Neutrophil (primary cell): ENCODE measurements at regions not wholly inside any gene's neighbourhood (a gene's known extent, or its start where the extent isn't known, plus 50 kb on each side); places are given as distances from the start of the nearest gene placed in this dataset.
A peak's percentile ranks its signal among the peaks of the same experiment; 100 is the strongest.

Experiments
- H3K27ac ChIP-seq: fragments of 200-600 bp; sonication (generic); 2 replicates; pipeline ENCODE4 v1.5.1; 2016; ENCODE audit warnings: mild to moderate bottlenecking, moderate library complexity
- H3K27me3 ChIP-seq: fragments of 200-600 bp; sonication (generic); 2 replicates; pipeline ENCODE4 v1.6.0; 2016; ENCODE audit warnings: mild to moderate bottlenecking
- H3K36me3 ChIP-seq: fragments of 200-600 bp; sonication (generic); 2 replicates; pipeline ENCODE4 v1.5.1; 2017
- H3K4me1 ChIP-seq, 2 experiments: fragments of 200-600 bp in 1 of 2; sonication (generic) in 1 of 2; 1 replicate in 1 of 2; 2 replicates in 1 of 2; pipeline versions ENCODE4 v1.5.1 to v1.6.1; 2013 to 2016; ENCODE audit warnings: low read depth in 1 of 2, low read length in 1 of 2, mild to moderate bottlenecking in 1 of 2, moderate library complexity in 1 of 2; ENCODE audit not compliant: control insufficient read depth in 1 of 2, insufficient read depth in 1 of 2
- H3K4me3 ChIP-seq, 2 experiments: fragments of 200-600 bp in 1 of 2; sonication (generic) in 1 of 2; 1 replicate in 1 of 2; 2 replicates in 1 of 2; pipeline ENCODE4 v1.5.1; 2013 to 2016; ENCODE audit warnings: low read depth in 1 of 2, low read length in 1 of 2, mild to moderate bottlenecking in 1 of 2, moderate library complexity in 1 of 2
- H3K9me3 ChIP-seq: fragments of 200-600 bp; sonication (generic); 2 replicates; pipeline ENCODE4 v1.5.1; 2016
- TF ChIP-seq, protein P1 (sequence below): fragments of 200-600 bp; sonication (generic); IDR thresholded peaks from 2 replicates; pipeline ENCODE4 v1.5.1; 2016; ENCODE audit warnings: antibody characterized with exemption

GRCh38 chr3:194985031-194985578 is 285.9 kb downstream of the XXYLT1 start:
- Histone ChIP-seq H3K27ac (peak overlapping the region; percentile 81), H3K27me3 (no peaks in the 10 kb centered on the region), H3K4me3 (peak overlapping the region in 1 of 2 experiments; percentile 49), H3K9me3 (no peaks in the 10 kb centered on the region), H3K4me1 (peaks cover 37 to 60% of the 10 kb centered on the region in 2 experiments), H3K36me3 (no peaks in the 10 kb centered on the region)
- TF ChIP-seq, protein P1, sequence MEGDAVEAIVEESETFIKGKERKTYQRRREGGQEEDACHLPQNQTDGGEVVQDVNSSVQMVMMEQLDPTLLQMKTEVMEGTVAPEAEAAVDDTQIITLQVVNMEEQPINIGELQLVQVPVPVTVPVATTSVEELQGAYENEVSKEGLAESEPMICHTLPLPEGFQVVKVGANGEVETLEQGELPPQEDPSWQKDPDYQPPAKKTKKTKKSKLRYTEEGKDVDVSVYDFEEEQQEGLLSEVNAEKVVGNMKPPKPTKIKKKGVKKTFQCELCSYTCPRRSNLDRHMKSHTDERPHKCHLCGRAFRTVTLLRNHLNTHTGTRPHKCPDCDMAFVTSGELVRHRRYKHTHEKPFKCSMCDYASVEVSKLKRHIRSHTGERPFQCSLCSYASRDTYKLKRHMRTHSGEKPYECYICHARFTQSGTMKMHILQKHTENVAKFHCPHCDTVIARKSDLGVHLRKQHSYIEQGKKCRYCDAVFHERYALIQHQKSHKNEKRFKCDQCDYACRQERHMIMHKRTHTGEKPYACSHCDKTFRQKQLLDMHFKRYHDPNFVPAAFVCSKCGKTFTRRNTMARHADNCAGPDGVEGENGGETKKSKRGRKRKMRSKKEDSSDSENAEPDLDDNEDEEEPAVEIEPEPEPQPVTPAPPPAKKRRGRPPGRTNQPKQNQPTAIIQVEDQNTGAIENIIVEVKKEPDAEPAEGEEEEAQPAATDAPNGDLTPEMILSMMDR = no peak

DNA sequence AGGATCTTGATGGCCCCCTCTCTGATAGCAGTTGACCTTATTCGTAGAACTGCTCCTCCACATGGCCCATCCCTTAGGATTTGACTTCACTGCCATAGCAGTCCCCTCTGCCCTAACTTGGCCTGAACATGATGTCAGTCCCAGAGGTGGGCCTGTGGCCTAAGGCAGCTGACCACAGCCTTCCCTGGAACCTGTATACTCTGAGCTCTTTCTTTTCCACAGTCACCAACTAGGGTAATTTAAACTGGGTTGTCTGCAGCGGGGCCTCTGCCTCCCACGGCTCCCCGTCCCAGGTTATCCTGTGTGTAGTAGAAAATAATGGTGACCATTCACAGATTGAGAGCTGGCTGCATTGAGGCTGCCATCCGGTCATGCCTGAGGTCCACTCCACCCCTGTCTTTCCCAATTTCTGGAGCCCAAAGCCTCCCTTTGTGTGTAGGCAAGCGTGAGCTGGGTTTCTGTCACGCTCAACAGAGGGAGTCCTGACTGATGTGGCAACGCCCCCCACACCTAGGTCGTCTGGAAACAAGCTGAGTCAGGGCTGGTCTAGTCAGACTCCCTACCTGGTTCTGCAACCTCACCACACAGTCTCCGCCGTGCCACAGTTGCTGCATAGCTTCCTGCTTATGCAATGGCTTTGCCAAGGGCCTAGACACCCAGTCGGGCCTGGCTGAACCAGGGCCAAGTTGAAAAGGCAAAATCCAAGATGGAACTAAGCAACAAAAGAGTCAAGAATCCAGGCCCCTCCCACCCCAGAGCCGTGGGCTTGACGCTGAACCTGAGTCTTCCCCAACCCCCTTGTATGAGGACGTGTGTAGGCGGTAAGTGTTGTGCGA is 284.5 kb downstream of the XXYLT1 start:
- TF ChIP-seq, protein P1 = no peak
- H3K9me3 ChIP-seq = no peaks in the 10 kb centered on the region
- H3K27ac ChIP-seq = peak overlapping the region; percentile 81
- H3K4me1 ChIP-seq = peaks cover 37 to 60% of the 10 kb centered on the region in 2 experiments
- no peaks in the 10 kb centered on the region for H3K27me3 ChIP-seq
- peak overlapping the region in 1 of 2 experiments; percentile 2 for H3K4me3 ChIP-seq
- no peaks in the 10 kb centered on the region for H3K36me3 ChIP-seq

- H3K27me3 ChIP-seq = no peaks in the 10 kb centered on the region
These were observed 283.1 kb downstream of the XXYLT1 start for GRCh38 chr3:194987571-194988494.

DNA sequence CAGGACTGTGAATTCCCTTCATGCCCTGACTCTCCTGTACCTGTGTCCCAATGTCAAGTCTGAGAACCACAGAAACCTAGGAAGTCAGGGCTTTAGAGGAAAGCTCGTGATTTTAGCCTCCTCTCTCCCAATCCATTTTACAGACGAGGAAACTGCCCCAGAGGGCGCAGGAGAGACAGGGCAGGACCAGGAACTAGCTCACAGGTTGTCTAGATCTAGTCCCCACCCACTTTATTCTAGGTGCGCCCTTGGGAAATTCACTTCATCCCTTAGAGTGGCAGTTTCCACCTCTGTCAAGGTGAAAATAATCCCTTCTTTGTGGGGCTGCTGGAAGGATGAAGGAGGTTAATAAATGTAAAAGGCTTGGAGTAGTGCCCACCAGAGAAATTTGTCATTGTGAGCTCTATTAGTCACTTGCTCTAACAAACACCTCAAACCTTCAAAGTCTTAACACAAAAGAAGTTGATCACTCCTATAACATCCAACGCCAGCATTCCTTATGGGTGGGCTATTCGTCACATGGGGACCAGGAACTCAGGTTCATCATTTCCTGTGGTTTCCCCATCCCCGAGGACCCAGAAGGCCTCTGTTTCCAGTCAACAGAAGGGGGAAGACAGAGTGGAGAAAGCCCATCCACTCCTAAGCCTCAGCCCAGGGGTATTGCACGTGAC is 282.3 kb downstream of the XXYLT1 start:
- Histone ChIP-seq H3K27me3 (no peaks in the 10 kb centered on the region), H3K27ac (no peak overlapping the region), H3K36me3 (no peaks in the 10 kb centered on the region), H3K4me1 (peaks cover 37 to 58% of the 10 kb centered on the region in 2 experiments), H3K9me3 (no peaks in the 10 kb centered on the region), H3K4me3 (no peak overlapping the region)
- TF ChIP-seq, protein P1 = no peak

More at GRCh38 chr3:194987571-194988494, 283.1 kb downstream of the XXYLT1 start:
- no peaks in the 10 kb centered on the region for H3K36me3 ChIP-seq
- TF ChIP-seq, protein P1 = no peak
- H3K4me1 ChIP-seq = peaks cover 37 to 60% of the 10 kb centered on the region in 2 experiments
- no peaks in the 10 kb centered on the region for H3K9me3 ChIP-seq
- H3K4me3 ChIP-seq = no peak overlapping the region
- H3K27ac ChIP-seq = no peak overlapping the region

DNA sequence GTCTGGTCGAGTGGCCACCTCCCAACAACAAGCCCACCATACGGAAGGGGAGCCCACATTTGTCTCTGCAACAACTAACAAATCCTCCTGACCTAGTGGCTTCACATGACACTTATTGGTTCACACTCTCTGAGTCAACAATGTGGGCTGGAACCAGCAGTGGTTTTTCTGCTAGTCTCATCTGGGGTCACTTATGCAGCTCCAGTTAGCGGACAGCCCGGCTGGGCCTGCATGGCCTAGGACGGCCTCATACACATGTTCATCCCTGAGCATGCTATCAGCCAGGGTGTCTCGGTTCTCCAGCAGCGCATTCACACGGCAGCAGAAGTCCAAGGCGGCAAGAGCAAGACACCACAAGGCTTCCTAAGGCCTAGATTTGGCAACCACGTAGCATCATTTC is 281.7 kb downstream of the XXYLT1 start:
- H3K36me3 ChIP-seq = no peaks in the 10 kb centered on the region
- no peaks in the 10 kb centered on the region for H3K27me3 ChIP-seq
- TF ChIP-seq, protein P1 = no peak
- no peak overlapping the region for H3K4me3 ChIP-seq
- no peak overlapping the region for H3K27ac ChIP-seq
- no peaks in the 10 kb centered on the region for H3K9me3 ChIP-seq
- H3K4me1 ChIP-seq = peaks cover 31 to 52% of the 10 kb centered on the region in 2 experiments
